Subcutaneous abdominal adipose tissue (tissue), 5 donors: ENCODE measurements at regions not wholly inside any gene's neighbourhood (a gene's known extent, or its start where the extent isn't known, plus 50 kb on each side); places are given as distances from the start of the nearest gene placed in this dataset.
"Not testable (repeated sequence)": the region's sequence is repeated elsewhere in the genome, so short reads cannot be mapped to it uniquely, and the experiment has no call there.

Experiments used
- H3K27ac ChIP-seq: one replicate; pipeline ENCODE4 v1.7.0; 2013; ENCODE audit warnings: low read depth, mild to moderate bottlenecking, inconsistent platforms, low read length, moderate library complexity
- H3K27me3 ChIP-seq, 5 donors: one replicate each; pipeline ENCODE4 v1.7.0; 2013; ENCODE audit warnings: low read length in 5 of 5, inconsistent platforms in 1 of 5; ENCODE audit not compliant: control insufficient read depth in 5 of 5, insufficient read depth in 4 of 5
- H3K36me3 ChIP-seq, 5 donors: one replicate each; pipeline ENCODE4 v1.7.0; 2013; ENCODE audit warnings: low read length in 5 of 5; ENCODE audit not compliant: control insufficient read depth in 5 of 5, insufficient read depth in 5 of 5
- H3K4me1 ChIP-seq, 5 donors: one replicate each; pipeline ENCODE4 v1.7.0; 2013; ENCODE audit warnings: low read length in 5 of 5, mild to moderate bottlenecking in 3 of 5, moderate library complexity in 1 of 5; ENCODE audit not compliant: control insufficient read depth in 5 of 5, insufficient read depth in 5 of 5
- H3K4me3 ChIP-seq, 5 donors: one replicate each; pipeline ENCODE4 v1.7.0; 2013; ENCODE audit warnings: low read length in 5 of 5, low read depth in 1 of 5
- H3K9ac ChIP-seq, 5 donors: one replicate each; pipeline ENCODE4 v1.7.0; 2013; ENCODE audit warnings: low read length in 5 of 5, mild to moderate bottlenecking in 4 of 5, moderate library complexity in 3 of 5
- H3K9me3 ChIP-seq, 5 donors: one replicate each; pipeline ENCODE4 v1.7.0; 2013; ENCODE audit warnings: low read length in 5 of 5; ENCODE audit not compliant: control insufficient read depth in 5 of 5
- donor health status: healthy.
- donor health status: healthy.
- donor health status: healthy.
- donor health status: healthy.
- donor health status: healthy.

- H3K27me3 ChIP-seq, H3K4me3 ChIP-seq, H3K27ac ChIP-seq, H3K9ac ChIP-seq, H3K9me3 ChIP-seq, H3K36me3 ChIP-seq: not testable (repeated sequence)
- peaks cover 7 to 38% (median 35%) of the 10 kb centered on the region in 5 donors for H3K4me1 ChIP-seq
Measured at GRCh38 chr16:29296176-29296575, 110.3 kb downstream of the NPIPB11 start.

- not testable (repeated sequence) for H3K27me3 ChIP-seq, H3K9me3 ChIP-seq, H3K9ac ChIP-seq, H3K36me3 ChIP-seq, H3K27ac ChIP-seq, H3K4me3 ChIP-seq
- peaks cover 3 to 37% (median 34%) of the 10 kb centered on the region in 5 donors for H3K4me1 ChIP-seq
Measured at GRCh38 chr16:29294951-29295795, 111.3 kb downstream of the NPIPB11 start.

- H3K27me3 ChIP-seq, H3K27ac ChIP-seq, H3K9ac ChIP-seq, H3K4me3 ChIP-seq, H3K36me3 ChIP-seq, H3K9me3 ChIP-seq: not testable (repeated sequence)
- peaks cover 2 to 38% (median 32%) of the 10 kb centered on the region in 5 donors for H3K4me1 ChIP-seq
Measured at GRCh38 chr16:29294400-29294933, 112.0 kb downstream of the NPIPB11 start.

- H3K27me3 ChIP-seq, H3K9ac ChIP-seq, H3K36me3 ChIP-seq, H3K4me3 ChIP-seq, H3K9me3 ChIP-seq, H3K27ac ChIP-seq: not testable (repeated sequence)
- H3K4me1 ChIP-seq = peaks cover 6 to 47% (median 41%) of the 10 kb centered on the region in 5 donors
Measured at GRCh38 chr16:29293545-29293944, 113.0 kb downstream of the NPIPB11 start.

- not testable (repeated sequence) for H3K36me3 ChIP-seq, H3K9me3 ChIP-seq, H3K9ac ChIP-seq, H3K4me3 ChIP-seq, H3K27ac ChIP-seq, H3K27me3 ChIP-seq
- peaks cover 6 to 52% (median 46%) of the 10 kb centered on the region in 5 donors for H3K4me1 ChIP-seq
Measured at GRCh38 chr16:29292952-29293471, 113.5 kb downstream of the NPIPB11 start.

- H3K36me3 ChIP-seq, H3K4me3 ChIP-seq, H3K27me3 ChIP-seq, H3K9me3 ChIP-seq: not testable (repeated sequence)
- Histone ChIP-seq H3K4me1 (peaks cover 8 to 55% (median 50%) of the 10 kb centered on the region in 5 donors), H3K9ac (peak overlapping the region in 2 of 5 donors; percentile 35 to 45), H3K27ac (peak overlapping the region; percentile 54)
Measured at GRCh38 chr16:29291329-29292271, 114.9 kb downstream of the NPIPB11 start.

- no peaks in the 10 kb centered on the region for H3K36me3 ChIP-seq
- H3K4me1 ChIP-seq = peaks cover 8 to 55% (median 50%) of the 10 kb centered on the region in 5 donors
- H3K4me3 ChIP-seq = peak overlapping the region; percentile 42 to 67 (median 53)
- H3K9me3 ChIP-seq = no peaks in the 10 kb centered on the region
- peak overlapping the region in 4 of 5 donors; percentile 7 to 78 (median 50) for H3K9ac ChIP-seq
- H3K27me3 ChIP-seq = no peaks in the 10 kb centered on the region
- H3K27ac ChIP-seq = peak overlapping the region; percentile 75
Measured at GRCh38 chr16:29290631-29291247, 115.8 kb downstream of the NPIPB11 start.

- H3K9me3 ChIP-seq, H3K27me3 ChIP-seq, H3K36me3 ChIP-seq: not testable (repeated sequence)
- Histone ChIP-seq H3K4me1 (peaks cover 8 to 55% (median 50%) of the 10 kb centered on the region in 5 donors), H3K4me3 (peak overlapping the region in 1 of 5 donors; percentile 67), H3K27ac (peak overlapping the region; percentile 75), H3K9ac (peak overlapping the region in 1 of 5 donors; percentile 11)
Measured at GRCh38 chr16:29289516-29290239, 116.8 kb downstream of the NPIPB11 start.
